GM06990 (cell line): ENCODE measurements at regions not wholly inside any gene's neighbourhood (a gene's known extent, or its start where the extent isn't known, plus 50 kb on each side); places are given as distances from the start of the nearest gene placed in this dataset.

Experiments
- DNase-seq: peaks from one replicate; pipeline ENCODE4 v3.0.0-alpha.2; 2011; ENCODE audit not compliant: insufficient read length; ENCODE audit errors: extremely low read depth
- H3K27me3 ChIP-seq: replicated peaks from 2 replicates; pipeline ENCODE4 v1.6.0; 2011; ENCODE audit warnings: low read length; ENCODE audit not compliant: control insufficient read depth, insufficient read depth
- H3K36me3 ChIP-seq: 2 replicates; pipeline ENCODE4 v1.5.1; 2011; ENCODE audit warnings: low read length; ENCODE audit not compliant: control insufficient read depth, insufficient read depth
- H3K4me3 ChIP-seq: replicated peaks from 2 replicates; pipeline ENCODE4 v1.5.1; 2011; ENCODE audit warnings: low read depth, mild to moderate bottlenecking, control low read depth, low read length
- CTCF ChIP-seq: IDR thresholded peaks from 2 replicates; pipeline ENCODE4 v1.5.1; 2011; ENCODE audit warnings: low read length, control low read depth, mild to moderate bottlenecking, inconsistent platforms; ENCODE audit not compliant: insufficient read depth, poor library complexity, severe bottlenecking

- DNase-seq = no peak
- TF ChIP-seq CTCF = no peak
- no peaks in the 10 kb centered on the region for H3K36me3 ChIP-seq
- H3K4me3 ChIP-seq = no peak overlapping the region
- H3K27me3 ChIP-seq = no peaks in the 10 kb centered on the region
Measured at GRCh38 chr16:5640883-5641282, 543.3 kb upstream of the EEF2KMT start.

- DNase-seq = no peak
- Histone ChIP-seq H3K36me3 (no peaks in the 10 kb centered on the region), H3K4me3 (no peak overlapping the region), H3K27me3 (no peaks in the 10 kb centered on the region)
- no peak for TF ChIP-seq CTCF
Measured at GRCh38 chr16:5639531-5639930, 541.9 kb upstream of the EEF2KMT start.

- no peaks in the 10 kb centered on the region for H3K36me3 ChIP-seq
- no peak for TF ChIP-seq CTCF
- no peak for DNase-seq
- no peaks in the 10 kb centered on the region for H3K27me3 ChIP-seq
- no peak overlapping the region for H3K4me3 ChIP-seq
Measured at GRCh38 chr16:5635331-5635730, 537.7 kb upstream of the EEF2KMT start.

GRCh38 chr16:5634666-5635180 is 537.1 kb upstream of the EEF2KMT start:
- no peak for DNase-seq
- H3K27me3 ChIP-seq = no peaks in the 10 kb centered on the region
- H3K4me3 ChIP-seq = no peak overlapping the region
- no peak for TF ChIP-seq CTCF
- H3K36me3 ChIP-seq = no peaks in the 10 kb centered on the region

- H3K4me3 ChIP-seq = no peak overlapping the region
- no peaks in the 10 kb centered on the region for H3K27me3 ChIP-seq
- DNase-seq = no peak
- H3K36me3 ChIP-seq = no peaks in the 10 kb centered on the region
- TF ChIP-seq CTCF = peak; percentile 53
Measured at GRCh38 chr16:5633845-5634440, 536.3 kb upstream of the EEF2KMT start.

- H3K27me3 ChIP-seq = no peaks in the 10 kb centered on the region
- H3K4me3 ChIP-seq = no peak overlapping the region
- H3K36me3 ChIP-seq = no peaks in the 10 kb centered on the region
- TF ChIP-seq CTCF = no peak
- DNase-seq = no peak
Measured at GRCh38 chr16:5622234-5622884, 524.8 kb upstream of the EEF2KMT start.
